Activated naive CD8-positive, alpha-beta T cell treated with anti-CD3 and anti-CD28 coated beads, Interleukin-2, amount 10 ng/mL, durations not matched to agents 7 days and 5 days (primary cell): ENCODE measurements at regions not wholly inside any gene's neighbourhood (a gene's known extent, or its start where the extent isn't known, plus 50 kb on each side); places are given as distances from the start of the nearest gene placed in this dataset.
"Not testable (repeated sequence)": the region's sequence is repeated elsewhere in the genome, so short reads cannot be mapped to it uniquely, and the experiment has no call there.

Source experiments
- ATAC-seq: fragments of 150-1000 bp; cut with Tn5 transposase; one replicate; pipeline ENCODE4 v1.10.0; 2021; ENCODE audit warnings: low read depth, moderate library complexity
- POLR2A ChIA-PET: fragments of 350-600 bp; sonication (Branson Sonifier 250); formaldehyde crosslinking; loops from one replicate; lab custom pipeline; 2021; ENCODE audit warnings: antibody characterized with exemption; lab: Charles Lee
- DNase-seq: peaks from one replicate; pipeline ENCODE4 v3.0.0; 2021
- H3K27ac Mint-ChIP-seq: one replicate; pipeline ENCODE4 v1.8.0; 2022; ENCODE audit warnings: mild to moderate bottlenecking, mixed read lengths
- H3K27me3 Mint-ChIP-seq: one replicate; pipeline ENCODE4 v1.8.0; 2022; ENCODE audit warnings: mild to moderate bottlenecking, moderate library complexity, mixed read lengths
- H3K36me3 Mint-ChIP-seq: one replicate; pipeline ENCODE4 v1.8.0; 2021; ENCODE audit warnings: mild to moderate bottlenecking, mixed read lengths
- H3K4me1 Mint-ChIP-seq: one replicate; pipeline ENCODE4 v1.8.0; 2021; ENCODE audit warnings: mixed read lengths
- H3K4me3 Mint-ChIP-seq: one replicate; pipeline ENCODE4 v1.8.0; 2022; ENCODE audit warnings: mild to moderate bottlenecking, moderate library complexity, mixed read lengths
- H3K9me3 Mint-ChIP-seq: one replicate; pipeline ENCODE4 v1.8.0; 2021; ENCODE audit warnings: mixed read lengths

GRCh38 chr1:177710696-177711620, 258.9 kb downstream of the SEC16B start:
- ATAC-seq (no peak), DNase-seq (no peak)
- Mint-ChIP-seq H3K4me1 (no peaks in the 10 kb centered on the region), H3K4me3 (no peak overlapping the region), H3K27me3 (no peaks in the 10 kb centered on the region), H3K27ac (no peak overlapping the region), H3K36me3 (no peaks in the 10 kb centered on the region), H3K9me3 (peaks cover 4% of the 10 kb centered on the region)
- POLR2A ChIA-PET = no interaction called here

GRCh38 chr1:177708406-177708805, 261.5 kb downstream of the SEC16B start:
- no peaks in the 10 kb centered on the region for H3K9me3 Mint-ChIP-seq
- no peak overlapping the region for H3K4me3 Mint-ChIP-seq
- no peaks in the 10 kb centered on the region for H3K4me1 Mint-ChIP-seq
- ATAC-seq (no peak), DNase-seq (no peak)
- H3K27me3 Mint-ChIP-seq = no peaks in the 10 kb centered on the region
- no peak overlapping the region for H3K27ac Mint-ChIP-seq
- no peaks in the 10 kb centered on the region for H3K36me3 Mint-ChIP-seq
- POLR2A ChIA-PET = no interaction called here

- no peak overlapping the region for H3K27ac Mint-ChIP-seq
Observed at GRCh38 chr1:177706977-177707376, 262.9 kb downstream of the SEC16B start.

GRCh38 chr1:177705839-177706238, 264.0 kb downstream of the SEC16B start:
- no peak for DNase-seq
- H3K9me3 Mint-ChIP-seq = no peaks in the 10 kb centered on the region
- H3K4me1 Mint-ChIP-seq = no peaks in the 10 kb centered on the region
- no peaks in the 10 kb centered on the region for H3K27me3 Mint-ChIP-seq
- H3K36me3 Mint-ChIP-seq = no peaks in the 10 kb centered on the region
- H3K27ac Mint-ChIP-seq = no peak overlapping the region
- POLR2A ChIA-PET = no interaction called here
- no peak for ATAC-seq
- H3K4me3 Mint-ChIP-seq = no peak overlapping the region

More at GRCh38 chr1:177706977-177707376, 262.9 kb downstream of the SEC16B start:
- Mint-ChIP-seq H3K4me1 (no peaks in the 10 kb centered on the region), H3K27me3 (no peaks in the 10 kb centered on the region), H3K36me3 (no peaks in the 10 kb centered on the region), H3K4me3 (no peak overlapping the region), H3K9me3 (no peaks in the 10 kb centered on the region)
- POLR2A ChIA-PET = no interaction called here
- no peak for ATAC-seq
- DNase-seq = no peak

GRCh38 chr1:177703888-177704446, 265.9 kb downstream of the SEC16B start:
- ATAC-seq (no peak), DNase-seq (no peak)
- Mint-ChIP-seq H3K36me3 (no peaks in the 10 kb centered on the region), H3K4me1 (no peaks in the 10 kb centered on the region), H3K9me3 (no peaks in the 10 kb centered on the region), H3K4me3 (no peak overlapping the region), H3K27ac (no peak overlapping the region), H3K27me3 (no peaks in the 10 kb centered on the region)
- POLR2A ChIA-PET = no interaction called here

GRCh38 chr1:177701654-177702353, 268.1 kb downstream of the SEC16B start:
- POLR2A ChIA-PET = no interaction called here
- no peak overlapping the region for H3K27ac Mint-ChIP-seq
- no peaks in the 10 kb centered on the region for H3K36me3 Mint-ChIP-seq
- H3K4me3 Mint-ChIP-seq = no peak overlapping the region
- ATAC-seq = no peak
- no peaks in the 10 kb centered on the region for H3K9me3 Mint-ChIP-seq
- no peak for DNase-seq
- H3K27me3 Mint-ChIP-seq = no peaks in the 10 kb centered on the region
- no peaks in the 10 kb centered on the region for H3K4me1 Mint-ChIP-seq

GRCh38 chr1:177700856-177701255, 269.0 kb downstream of the SEC16B start:
- Mint-ChIP-seq H3K4me3 (no peak overlapping the region), H3K9me3 (no peaks in the 10 kb centered on the region), H3K36me3 (no peaks in the 10 kb centered on the region), H3K4me1 (no peaks in the 10 kb centered on the region), H3K27me3 (no peaks in the 10 kb centered on the region), H3K27ac (no peak overlapping the region)
- ATAC-seq (no peak), DNase-seq (no peak)
- POLR2A ChIA-PET = no interaction called here

GRCh38 chr1:177690996-177691395, 278.9 kb downstream of the SEC16B start:
- peaks cover 11% of the 10 kb centered on the region for H3K9me3 Mint-ChIP-seq
- DNase-seq (no peak), ATAC-seq (no peak)
- H3K27me3 Mint-ChIP-seq = no peaks in the 10 kb centered on the region
- H3K4me3 Mint-ChIP-seq = no peak overlapping the region
- H3K27ac Mint-ChIP-seq = no peak overlapping the region
- POLR2A ChIA-PET = no interaction called here
- H3K36me3 Mint-ChIP-seq = peaks cover 2% of the 10 kb centered on the region
- no peaks in the 10 kb centered on the region for H3K4me1 Mint-ChIP-seq

GRCh38 chr1:177687544-177687943, 282.3 kb downstream of the SEC16B start:
- no peaks in the 10 kb centered on the region for H3K4me1 Mint-ChIP-seq
- POLR2A ChIA-PET = no interaction called here
- H3K36me3 Mint-ChIP-seq = peaks cover 2% of the 10 kb centered on the region
- DNase-seq = no peak
- ATAC-seq = no peak
- H3K4me3 Mint-ChIP-seq = no peak overlapping the region
- no peak overlapping the region for H3K27ac Mint-ChIP-seq
- H3K27me3 Mint-ChIP-seq = no peaks in the 10 kb centered on the region
- H3K9me3 Mint-ChIP-seq = peaks cover 7% of the 10 kb centered on the region

GRCh38 chr1:177686933-177687332, 282.9 kb downstream of the SEC16B start:
- Mint-ChIP-seq H3K9me3 (peaks cover 8% of the 10 kb centered on the region), H3K27me3 (no peaks in the 10 kb centered on the region), H3K27ac (no peak overlapping the region), H3K4me3 (no peak overlapping the region), H3K4me1 (no peaks in the 10 kb centered on the region), H3K36me3 (peaks cover under 1% of the 10 kb centered on the region)
- ATAC-seq (no peak), DNase-seq (no peak)
- POLR2A ChIA-PET = no interaction called here

GRCh38 chr1:177669161-177669560, 300.7 kb downstream of the SEC16B start:
- H3K4me1 Mint-ChIP-seq = no peaks in the 10 kb centered on the region
- no peak for DNase-seq
- no peak for ATAC-seq
- H3K27me3 Mint-ChIP-seq = no peaks in the 10 kb centered on the region
- POLR2A ChIA-PET = no interaction called here
- H3K36me3 Mint-ChIP-seq = no peaks in the 10 kb centered on the region
- H3K9me3 Mint-ChIP-seq = peaks cover 2% of the 10 kb centered on the region
- H3K27ac Mint-ChIP-seq = no peak overlapping the region
- H3K4me3 Mint-ChIP-seq = no peak overlapping the region

GRCh38 chr1:177665935-177666334, 303.9 kb downstream of the SEC16B start:
- H3K27ac Mint-ChIP-seq = no peak overlapping the region
- H3K4me3 Mint-ChIP-seq = no peak overlapping the region
- no peaks in the 10 kb centered on the region for H3K36me3 Mint-ChIP-seq
- no peaks in the 10 kb centered on the region for H3K4me1 Mint-ChIP-seq
- POLR2A ChIA-PET = no interaction called here
- no peaks in the 10 kb centered on the region for H3K9me3 Mint-ChIP-seq
- ATAC-seq (no peak), DNase-seq (no peak)
- no peaks in the 10 kb centered on the region for H3K27me3 Mint-ChIP-seq

- H3K27me3 Mint-ChIP-seq, POLR2A ChIA-PET, H3K4me1 Mint-ChIP-seq, H3K27ac Mint-ChIP-seq, H3K9me3 Mint-ChIP-seq, H3K4me3 Mint-ChIP-seq, H3K36me3 Mint-ChIP-seq, ATAC-seq, DNase-seq: not testable (repeated sequence)
Observed at GRCh38 chr1:177664742-177665141, 305.1 kb downstream of the SEC16B start.

- ATAC-seq (no peak), DNase-seq (no peak)
- peaks cover 2% of the 10 kb centered on the region for H3K9me3 Mint-ChIP-seq
- POLR2A ChIA-PET = no interaction called here
- H3K4me3 Mint-ChIP-seq = no peak overlapping the region
- no peaks in the 10 kb centered on the region for H3K4me1 Mint-ChIP-seq
- H3K27ac Mint-ChIP-seq = no peak overlapping the region
- no peaks in the 10 kb centered on the region for H3K36me3 Mint-ChIP-seq
- no peaks in the 10 kb centered on the region for H3K27me3 Mint-ChIP-seq
Observed at GRCh38 chr1:177660188-177660587, 309.7 kb downstream of the SEC16B start.
